Spleen (tissue), 7 donors: ENCODE measurements at regions not wholly inside any gene's neighbourhood (a gene's known extent, or its start where the extent isn't known, plus 50 kb on each side); places are given as distances from the start of the nearest gene placed in this dataset.
"Not testable (repeated sequence)": the region's sequence is repeated elsewhere in the genome, so short reads cannot be mapped to it uniquely, and the experiment has no call there.

Experiments used
- POLR2A ChIP-seq, 3 donors: fragments of 450-650 bp; IDR thresholded peaks; one replicate each; pipeline ENCODE4 v1.5.1; 2017; ENCODE audit warnings: antibody characterized with exemption in 3 of 3, mild to moderate bottlenecking in 1 of 3
- TF ChIP-seq, protein P1 (sequence below), 11 experiments: fragments of 200-600 bp in 7 of 11; fragments of 450-650 bp in 4 of 11; sonication (generic) in 4 of 11; IDR thresholded peaks in 8 of 11; conservative IDR thresholded peaks in 3 of 11; 1 replicate in 7 of 11; 2 replicates in 4 of 11; pipeline versions ENCODE4 v1.4.0 to v1.8.0; 2016 to 2021; ENCODE audit warnings: antibody characterized with exemption in 11 of 11, inconsistent platforms in 4 of 11, mild to moderate bottlenecking in 1 of 11
- donor health status: DM: no; HTN: no; CAD: no; lungs with moderate emphysema.
- donor health status: DM: no; HTN: no; CAD: no.
- donor health status: DM: no; HTN: no; CAD: no.

DNA sequence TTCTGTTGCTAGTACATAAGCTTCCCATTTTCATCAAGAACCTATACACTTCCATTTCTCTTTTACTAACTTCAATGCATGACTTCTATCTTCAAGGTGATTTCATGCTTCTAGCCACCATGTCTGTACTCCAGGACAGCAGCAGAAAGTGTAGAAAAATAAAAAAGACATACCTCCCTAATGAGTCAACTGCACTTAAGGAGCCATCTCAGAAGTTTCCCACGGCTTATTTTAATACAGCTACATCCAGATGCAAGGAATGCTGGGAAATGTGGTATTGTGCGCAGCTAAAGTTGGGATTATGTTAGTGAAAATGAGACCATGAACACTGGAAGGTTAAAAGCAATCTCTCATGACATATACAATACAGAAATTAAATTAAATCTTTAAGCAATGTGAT is 264.7 kb upstream of the ZNF322 start:
- TF ChIP-seq, protein P1, sequence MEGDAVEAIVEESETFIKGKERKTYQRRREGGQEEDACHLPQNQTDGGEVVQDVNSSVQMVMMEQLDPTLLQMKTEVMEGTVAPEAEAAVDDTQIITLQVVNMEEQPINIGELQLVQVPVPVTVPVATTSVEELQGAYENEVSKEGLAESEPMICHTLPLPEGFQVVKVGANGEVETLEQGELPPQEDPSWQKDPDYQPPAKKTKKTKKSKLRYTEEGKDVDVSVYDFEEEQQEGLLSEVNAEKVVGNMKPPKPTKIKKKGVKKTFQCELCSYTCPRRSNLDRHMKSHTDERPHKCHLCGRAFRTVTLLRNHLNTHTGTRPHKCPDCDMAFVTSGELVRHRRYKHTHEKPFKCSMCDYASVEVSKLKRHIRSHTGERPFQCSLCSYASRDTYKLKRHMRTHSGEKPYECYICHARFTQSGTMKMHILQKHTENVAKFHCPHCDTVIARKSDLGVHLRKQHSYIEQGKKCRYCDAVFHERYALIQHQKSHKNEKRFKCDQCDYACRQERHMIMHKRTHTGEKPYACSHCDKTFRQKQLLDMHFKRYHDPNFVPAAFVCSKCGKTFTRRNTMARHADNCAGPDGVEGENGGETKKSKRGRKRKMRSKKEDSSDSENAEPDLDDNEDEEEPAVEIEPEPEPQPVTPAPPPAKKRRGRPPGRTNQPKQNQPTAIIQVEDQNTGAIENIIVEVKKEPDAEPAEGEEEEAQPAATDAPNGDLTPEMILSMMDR (IDR thresholded peaks at IDR 0.05 in 8 of 11, conservative IDR thresholded peaks at IDR 0.05 in 3 of 11) = not testable (repeated sequence)
- TF ChIP-seq POLR2A (IDR thresholded peaks at IDR 0.05) = not testable (repeated sequence)
